Suprapubic skin (tissue), 4 donors: ENCODE measurements at regions not wholly inside any gene's neighbourhood (a gene's known extent, or its start where the extent isn't known, plus 50 kb on each side); places are given as distances from the start of the nearest gene placed in this dataset.

Experiments
- DNase-seq, 2 donors: peaks; one replicate each; pipeline ENCODE4 v3.0.0-alpha.2; 2019; ENCODE audit warnings: low spot score in 2 of 2
- H3K27ac ChIP-seq: fragments of 200-600 bp; sonication (generic); one replicate; pipeline ENCODE4 v1.5.1; 2019
- H3K27me3 ChIP-seq: fragments of 200-600 bp; sonication (generic); one replicate; pipeline ENCODE4 v1.5.1; 2019
- H3K36me3 ChIP-seq: fragments of 200-600 bp; sonication (generic); one replicate; pipeline ENCODE4 v1.5.1; 2019
- H3K4me1 ChIP-seq: fragments of 200-600 bp; sonication (generic); one replicate; pipeline ENCODE4 v1.5.1; 2019
- H3K4me3 ChIP-seq: fragments of 200-600 bp; sonication (generic); one replicate; pipeline ENCODE4 v1.5.1; 2019; ENCODE audit warnings: mild to moderate bottlenecking
- H3K9me3 ChIP-seq: fragments of 200-600 bp; sonication (generic); one replicate; pipeline ENCODE4 v1.5.1; 2019
- CTCF ChIP-seq, 2 donors: fragments of 200-600 bp in 1 of 2; fragments of 450-650 bp in 1 of 2; sonication (generic) in 1 of 2; IDR thresholded peaks; one replicate each; pipeline ENCODE4 v1.5.1; 2016 to 2019; ENCODE audit warnings: antibody characterized with exemption in 2 of 2, mild to moderate bottlenecking in 1 of 2, moderate library complexity in 1 of 2
- EP300 ChIP-seq: sonication (generic); formaldehyde crosslinking; IDR thresholded peaks from one replicate; pipeline ENCODE4 v1.6.1; 2017; ENCODE audit warnings: antibody characterized with exemption
- POLR2A ChIP-seq, 2 donors: fragments of 450-650 bp; IDR thresholded peaks; one replicate each; pipeline ENCODE4 v1.6.1; 2017; ENCODE audit warnings: antibody characterized with exemption in 2 of 2, mild to moderate bottlenecking in 2 of 2, moderate library complexity in 2 of 2
- POLR2AphosphoS5 ChIP-seq, 3 donors: sonication (generic); formaldehyde crosslinking; IDR thresholded peaks; one replicate each; pipeline ENCODE4 v1.6.1; 2017; ENCODE audit warnings: antibody characterized with exemption in 3 of 3
- WGBS: methylation state at CpG from one replicate; pipeline ENCODE4 v1.1.5; 2018; 5-methylcytosine and 5-hydroxymethylcytosine counted together

- TF ChIP-seq POLR2AphosphoS5 (IDR thresholded peaks at IDR 0.05) = no peak
- no peak for TF ChIP-seq CTCF (IDR thresholded peaks at IDR 0.05)
- no peak for TF ChIP-seq EP300
- no peak for TF ChIP-seq POLR2A (IDR thresholded peaks at IDR 0.05)
- H3K27me3 ChIP-seq = no peaks in the 10 kb centered on the region
- H3K4me3 ChIP-seq = no peak overlapping the region
- DNase-seq = no peak
- H3K4me1 ChIP-seq = peaks cover 23% of the 10 kb centered on the region
- 94% methylated on average over 3 of the region's 3 CpGs for WGBS
- no peak overlapping the region for H3K27ac ChIP-seq
- no peaks in the 10 kb centered on the region for H3K36me3 ChIP-seq
- H3K9me3 ChIP-seq = no peaks in the 10 kb centered on the region
Observed at GRCh38 chr5:82345108-82345507, 67.0 kb upstream of the RPS23 start.

DNA sequence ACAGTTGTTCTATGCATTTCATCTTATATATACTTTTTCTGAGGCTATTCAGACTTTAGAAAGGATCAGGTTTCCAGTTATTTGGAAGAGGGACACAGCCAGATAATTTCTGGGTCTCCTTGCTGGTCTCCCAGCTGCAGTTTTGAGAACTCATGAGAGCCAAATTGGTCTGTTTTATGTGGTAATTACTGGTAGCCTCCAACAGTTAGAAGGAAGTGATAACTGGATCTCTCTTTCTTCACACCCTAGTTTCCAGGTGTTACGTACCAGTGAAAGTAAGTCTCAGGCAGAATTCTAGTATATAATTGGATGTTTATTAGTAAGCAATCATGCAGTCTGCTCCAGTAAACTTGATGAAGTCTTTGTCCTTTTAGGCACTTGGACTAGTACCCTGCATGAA is 63.2 kb upstream of the RPS23 start:
- no peaks in the 10 kb centered on the region for H3K9me3 ChIP-seq
- no peaks in the 10 kb centered on the region for H3K36me3 ChIP-seq
- no peaks in the 10 kb centered on the region for H3K27me3 ChIP-seq
- TF ChIP-seq EP300 (no peak), POLR2AphosphoS5 (IDR thresholded peaks at IDR 0.05) (no peak), POLR2A (IDR thresholded peaks at IDR 0.05) (no peak), CTCF (IDR thresholded peaks at IDR 0.05) (no peak)
- peaks cover 4% of the 10 kb centered on the region for H3K4me1 ChIP-seq
- DNase-seq = no peak
- no peak overlapping the region for H3K27ac ChIP-seq
- no peak overlapping the region for H3K4me3 ChIP-seq
- WGBS = 84% methylated on average over 1 of the region's 1 CpG

- Histone ChIP-seq H3K4me3 (no peak overlapping the region), H3K36me3 (no peaks in the 10 kb centered on the region), H3K9me3 (no peaks in the 10 kb centered on the region), H3K4me1 (peaks cover 4% of the 10 kb centered on the region), H3K27ac (no peak overlapping the region), H3K27me3 (no peaks in the 10 kb centered on the region)
- 87% methylated on average over 5 of the region's 5 CpGs for WGBS
- TF ChIP-seq EP300 (no peak), POLR2AphosphoS5 (IDR thresholded peaks at IDR 0.05) (no peak), POLR2A (IDR thresholded peaks at IDR 0.05) (no peak)
- DNase-seq = no peak
Observed at GRCh38 chr5:82340799-82341198, 62.6 kb upstream of the RPS23 start.

GRCh38 chr5:82339792-82340191 is 61.6 kb upstream of the RPS23 start:
- 78% methylated on average over 3 of the region's 3 CpGs for WGBS
- TF ChIP-seq EP300 = no peak
- TF ChIP-seq CTCF (IDR thresholded peaks at IDR 0.05) = no peak
- no peak for TF ChIP-seq POLR2AphosphoS5 (IDR thresholded peaks at IDR 0.05)
- TF ChIP-seq POLR2A (IDR thresholded peaks at IDR 0.05) = no peak
- no peak for DNase-seq

DNA sequence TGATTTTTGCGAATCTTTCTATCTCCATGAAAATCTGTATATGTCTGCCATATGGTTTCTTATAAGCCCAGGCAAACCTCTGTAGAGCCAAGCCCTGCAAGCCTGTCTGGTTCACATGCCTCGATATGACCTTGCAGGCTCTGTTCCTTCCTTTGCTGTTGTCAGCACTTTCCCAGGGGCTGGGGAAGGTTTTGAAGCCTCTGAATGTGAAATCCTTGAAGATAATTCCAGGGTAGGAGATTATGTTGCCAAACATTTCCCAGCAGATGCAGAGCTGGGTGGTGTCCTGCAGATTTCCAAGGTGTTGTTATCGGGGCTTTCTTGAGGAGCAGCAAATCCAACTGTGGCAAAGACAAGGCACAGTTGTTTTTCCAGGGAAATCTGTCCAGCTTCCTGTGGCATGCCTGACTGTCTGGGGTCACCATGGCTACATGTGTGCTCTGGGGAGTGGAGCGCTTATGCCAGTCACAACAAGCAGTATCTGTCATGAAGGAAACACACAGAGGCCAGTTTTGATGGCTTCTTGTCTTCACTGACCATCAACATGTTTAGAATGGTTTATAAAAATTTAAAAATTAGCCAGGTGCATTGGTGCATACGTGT is 60.7 kb upstream of the RPS23 start:
- Histone ChIP-seq H3K36me3 (no peaks in the 10 kb centered on the region), H3K27me3 (no peaks in the 10 kb centered on the region), H3K9me3 (no peaks in the 10 kb centered on the region), H3K27ac (no peak overlapping the region), H3K4me3 (no peak overlapping the region), H3K4me1 (peaks cover 14% of the 10 kb centered on the region)
- TF ChIP-seq CTCF (IDR thresholded peaks at IDR 0.05) = no peak
- no peak for TF ChIP-seq EP300
- no peak for TF ChIP-seq POLR2AphosphoS5 (IDR thresholded peaks at IDR 0.05)
- no peak for TF ChIP-seq POLR2A (IDR thresholded peaks at IDR 0.05)
- DNase-seq = no peak
- WGBS = 81% methylated on average over 4 of the region's 5 CpGs

More at GRCh38 chr5:82339792-82340191, 61.6 kb upstream of the RPS23 start:
- Histone ChIP-seq H3K4me3 (no peak overlapping the region), H3K27me3 (no peaks in the 10 kb centered on the region), H3K36me3 (no peaks in the 10 kb centered on the region), H3K9me3 (no peaks in the 10 kb centered on the region), H3K27ac (no peak overlapping the region), H3K4me1 (peaks cover 9% of the 10 kb centered on the region)

DNA sequence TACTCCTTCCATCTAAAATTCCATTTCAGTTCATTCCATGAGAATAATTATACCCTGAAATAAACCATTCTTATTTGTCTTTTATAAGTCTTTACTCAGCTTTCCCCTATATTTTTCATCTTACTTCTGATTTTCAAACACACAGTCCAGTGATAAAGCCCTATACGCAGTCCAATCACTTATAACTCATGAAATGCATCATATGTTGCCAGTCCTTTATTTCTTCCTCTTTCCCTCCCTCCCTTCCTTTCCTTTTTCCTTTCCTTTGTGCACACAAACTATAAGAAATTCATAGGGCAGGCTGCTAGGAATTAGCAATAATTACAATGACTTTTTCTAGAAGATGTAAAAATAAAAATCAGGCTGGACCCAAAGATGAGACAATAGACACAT is 58.8 kb upstream of the RPS23 start:
- WGBS = 74% methylated on average over 1 of the region's 1 CpG
- Histone ChIP-seq H3K36me3 (no peaks in the 10 kb centered on the region), H3K4me1 (peaks cover 17% of the 10 kb centered on the region), H3K27me3 (no peaks in the 10 kb centered on the region), H3K27ac (no peak overlapping the region), H3K9me3 (no peaks in the 10 kb centered on the region), H3K4me3 (no peak overlapping the region)
- no peak for DNase-seq
- TF ChIP-seq CTCF (IDR thresholded peaks at IDR 0.05) (no peak), POLR2AphosphoS5 (IDR thresholded peaks at IDR 0.05) (no peak), POLR2A (IDR thresholded peaks at IDR 0.05) (no peak), EP300 (no peak)
